HuH-7 (cell line): ENCODE measurements at regions not wholly inside any gene's neighbourhood (a gene's known extent, or its start where the extent isn't known, plus 50 kb on each side); places are given as distances from the start of the nearest gene placed in this dataset.

Experiments used
- DNase-seq: peaks from one replicate; pipeline ENCODE4 v3.0.0; 2011; ENCODE audit warnings: low spot score

- no peak for DNase-seq
Observed at GRCh38 chr16:11475896-11476630, 110.7 kb downstream of the LITAF start.

GRCh38 chr16:11476676-11477075 lies 110.0 kb downstream of the LITAF start:
- no peak for DNase-seq

DNA sequence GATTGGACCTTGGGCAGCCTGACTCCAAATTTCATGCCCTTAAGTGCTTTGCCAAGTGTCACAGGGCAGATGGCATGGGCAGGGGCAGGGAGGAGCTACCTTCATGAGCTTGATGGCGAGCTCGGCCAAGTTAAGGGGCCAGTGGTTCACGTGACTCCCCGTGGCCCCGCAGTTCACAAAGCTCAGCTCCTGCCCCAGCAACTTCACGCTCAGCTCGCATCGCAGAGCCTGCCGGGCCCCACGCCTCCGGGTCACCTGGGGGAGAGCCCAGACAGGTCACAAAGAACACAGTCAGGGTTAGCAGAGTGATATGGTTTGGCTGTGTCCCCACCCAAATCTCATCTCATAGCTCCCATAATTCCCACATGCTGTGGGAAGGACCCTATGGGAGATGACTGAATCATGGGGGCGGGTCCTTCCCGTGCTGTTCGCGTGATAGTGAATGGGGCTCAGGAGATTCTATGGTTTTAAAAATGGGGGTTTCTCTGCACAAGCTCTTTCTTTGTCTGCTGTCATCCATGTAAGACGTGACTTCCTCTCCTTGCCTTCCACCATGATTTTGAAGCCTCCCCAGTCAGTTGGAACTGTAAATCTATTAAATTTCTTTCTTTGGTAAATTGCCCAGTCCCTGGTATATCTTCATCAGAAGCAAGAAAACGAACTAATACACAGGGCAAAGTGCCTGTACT lies 108.1 kb downstream of the LITAF start:
- no peak for DNase-seq

GRCh38 chr16:11479916-11480315 lies 106.8 kb downstream of the LITAF start:
- no peak for DNase-seq

DNA sequence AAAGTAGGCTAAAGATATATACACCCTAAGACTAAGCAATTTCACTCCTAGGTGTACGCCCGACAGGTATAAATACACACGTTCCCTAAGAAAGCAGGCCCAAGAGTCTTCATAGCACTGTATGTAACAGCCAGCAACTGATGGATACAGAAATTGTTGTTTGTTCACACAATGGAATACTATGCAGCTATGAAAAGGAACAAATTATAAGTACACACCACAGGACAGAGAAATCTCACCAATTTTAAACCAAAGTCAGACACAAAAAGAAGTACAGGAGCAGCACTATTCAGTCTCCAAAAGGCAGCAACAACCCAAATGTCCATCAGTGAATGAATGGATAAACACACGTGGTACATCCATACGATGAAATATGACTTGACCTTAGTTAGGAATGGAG lies 106.1 kb downstream of the LITAF start:
- DNase-seq = no peak

DNA sequence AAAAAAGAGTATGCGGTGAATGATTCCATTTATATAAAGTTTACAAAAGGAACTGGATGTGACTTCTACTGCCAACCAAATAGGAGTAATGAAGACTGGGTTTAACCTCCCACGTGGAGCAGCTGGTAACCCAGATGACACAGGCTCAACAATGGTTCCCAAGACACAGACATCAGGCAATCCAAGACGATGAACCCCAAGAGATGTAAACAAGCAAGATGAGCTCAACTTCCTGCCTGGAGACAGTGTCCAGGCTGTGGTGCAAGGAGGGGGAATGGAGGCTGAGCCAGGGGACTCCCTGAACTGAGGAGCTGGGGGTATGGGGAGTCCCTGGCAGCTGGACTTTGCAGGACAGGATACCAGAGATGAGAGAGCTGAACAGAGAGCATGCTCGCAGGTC lies 104.7 kb downstream of the LITAF start:
- no peak for DNase-seq

DNA sequence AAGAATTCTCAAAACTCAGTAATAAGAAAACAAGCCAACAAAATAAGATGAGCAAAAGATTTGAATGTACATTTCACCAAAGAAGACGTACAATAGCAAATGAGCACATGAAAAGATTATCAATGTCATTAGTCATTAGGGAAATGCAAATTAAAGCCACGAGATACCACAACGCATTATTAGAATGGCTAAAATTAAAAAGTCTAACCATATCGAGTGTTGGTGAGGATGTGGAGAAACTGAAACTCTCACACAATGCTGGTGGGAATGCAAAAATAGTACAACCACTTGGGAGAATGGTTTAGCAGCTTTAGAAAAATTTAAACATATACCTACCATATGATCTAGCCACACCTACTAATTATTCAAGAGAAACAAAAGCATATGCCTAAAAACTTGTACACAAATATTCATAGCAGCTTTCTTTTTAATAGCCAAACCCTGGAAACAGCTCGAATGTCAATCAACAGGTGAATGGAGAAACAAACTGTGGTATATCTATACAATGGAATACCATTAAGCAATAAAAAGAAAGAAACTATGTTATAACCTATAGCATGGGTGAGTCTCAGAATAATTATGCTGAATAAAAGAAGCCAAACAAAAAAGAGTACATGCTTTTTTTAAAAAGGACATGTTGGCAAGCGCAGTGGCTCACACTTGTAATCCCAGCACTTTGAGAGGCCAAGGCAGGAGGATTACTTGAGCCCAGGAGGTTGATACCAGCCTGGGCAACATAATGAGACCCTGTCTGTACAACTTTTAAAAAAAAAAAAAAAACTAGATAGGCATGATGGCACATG lies 103.6 kb downstream of the LITAF start:
- DNase-seq = no peak

GRCh38 chr16:11484691-11485258 lies 101.9 kb downstream of the LITAF start:
- no peak for DNase-seq

- no peak for DNase-seq
Observed at GRCh38 chr16:11485676-11486075, 101.0 kb downstream of the LITAF start.

GRCh38 chr16:11487289-11487688 lies 99.4 kb downstream of the LITAF start:
- no peak for DNase-seq

DNA sequence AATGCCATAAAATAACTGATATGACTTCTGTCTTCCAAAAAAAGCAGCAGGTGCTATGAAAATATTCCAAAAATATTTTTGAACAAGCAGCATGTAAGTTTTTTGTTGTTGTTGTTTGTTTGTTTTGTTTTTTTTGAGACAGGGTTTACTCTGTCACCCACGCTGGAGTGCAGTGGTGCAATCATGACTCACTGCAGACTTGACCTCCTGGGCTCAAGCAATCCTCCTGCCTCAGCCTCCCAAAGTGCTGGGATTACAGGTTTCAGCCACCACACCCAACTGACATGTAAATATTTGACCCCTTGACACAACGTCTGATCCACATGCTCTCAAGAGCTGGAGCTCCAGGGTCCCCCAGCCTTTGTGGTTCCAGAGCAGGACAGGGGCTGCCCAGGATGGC lies 98.4 kb downstream of the LITAF start:
- no peak for DNase-seq

DNA sequence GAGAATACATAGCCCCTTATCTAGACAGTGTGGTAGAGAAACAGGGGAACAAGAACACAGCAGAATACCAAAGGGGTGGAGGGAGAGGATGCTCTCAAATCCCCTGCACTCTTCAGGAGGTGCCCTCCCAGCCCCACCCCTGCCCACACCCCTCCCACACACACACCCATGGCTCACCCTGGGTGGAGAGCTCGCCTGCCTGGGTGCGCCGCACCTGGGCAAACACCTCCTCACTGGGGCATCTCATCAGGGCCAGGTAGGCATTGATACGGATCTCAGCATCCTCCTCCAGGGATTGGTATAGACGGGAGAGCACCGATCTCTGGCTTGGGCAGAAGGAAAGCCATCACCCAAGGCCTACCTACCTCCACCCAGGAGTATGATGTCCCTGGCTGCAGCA lies 95.2 kb downstream of the LITAF start:
- DNase-seq = no peak

GRCh38 chr16:11492808-11493530 lies 93.8 kb downstream of the LITAF start:
- no peak for DNase-seq

DNA sequence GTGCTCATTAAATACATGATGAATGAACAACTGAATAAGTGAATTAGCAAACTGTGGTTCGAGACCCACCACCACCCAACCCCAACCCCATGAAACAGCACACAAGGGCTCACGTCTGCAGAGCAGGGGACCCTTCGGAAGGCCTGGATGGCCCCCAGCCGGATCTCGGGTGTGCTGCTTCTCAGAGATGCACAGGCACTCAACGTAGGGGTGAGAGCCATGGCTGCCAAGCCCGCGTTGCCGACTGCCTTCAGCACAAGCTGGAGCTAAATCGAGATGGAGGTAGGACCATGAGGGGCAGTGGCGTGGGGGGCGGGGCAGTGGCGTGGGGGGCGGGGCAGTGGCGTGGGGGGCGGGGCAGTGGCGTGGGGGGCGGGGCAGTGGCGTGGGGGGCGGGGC lies 93.2 kb downstream of the LITAF start:
- no peak for DNase-seq

DNA sequence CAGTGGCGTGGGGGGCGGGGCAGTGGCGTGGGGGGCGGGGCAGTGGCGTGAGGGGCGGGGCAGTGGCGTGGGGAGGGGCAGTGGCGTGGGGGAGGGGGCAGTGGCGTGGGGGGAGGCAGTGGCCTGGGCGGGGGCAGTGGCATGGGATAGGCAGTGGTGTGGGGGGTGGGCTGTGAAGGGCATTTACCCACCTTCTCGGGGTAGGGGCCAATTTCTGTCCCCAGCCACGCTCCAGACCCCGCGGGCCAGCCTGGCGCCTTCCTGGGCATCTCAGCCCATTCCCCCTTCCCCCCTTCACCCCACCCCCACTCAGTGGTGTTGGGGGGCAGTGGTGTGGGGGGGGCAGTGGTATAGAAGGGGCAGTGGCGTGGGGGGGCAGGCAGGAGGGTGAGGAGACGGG lies 92.7 kb downstream of the LITAF start:
- no peak for DNase-seq

DNA sequence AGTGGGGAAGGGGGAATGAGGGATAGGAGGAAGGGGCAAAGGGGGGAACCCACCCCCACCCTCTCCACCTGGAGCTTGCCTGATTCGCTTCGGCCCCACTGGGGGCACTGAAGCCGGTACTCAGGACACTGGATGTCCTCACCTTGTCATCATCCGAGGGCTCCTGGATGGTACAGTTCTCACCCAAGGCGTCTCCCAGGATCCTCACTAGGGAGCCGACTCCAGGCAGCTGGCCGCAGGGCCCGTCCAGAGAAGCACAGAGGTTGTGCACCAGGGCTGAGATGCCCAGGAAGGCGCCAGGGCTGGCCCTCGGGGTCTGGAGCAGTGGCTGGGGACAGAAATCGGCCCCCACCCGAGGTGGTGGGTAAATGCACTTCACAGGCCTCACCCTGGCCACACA lies 92.3 kb downstream of the LITAF start:
- no peak for DNase-seq

GRCh38 chr16:11495066-11495407 lies 91.7 kb downstream of the LITAF start:
- no peak for DNase-seq
